ENCODE measurements at regions not wholly inside any gene's neighbourhood (a gene's known extent, or its start where the extent isn't known, plus 50 kb on each side); places are given as distances from the start of the nearest gene placed in this dataset.

GRCh38 chr5:167259806-167260205 is 1031.6 kb upstream of the WWC1 start:
- H3K4me3 ChIP-seq, result no peak overlapping the region
- no peaks in the 10 kb centered on the region for H3K4me1 ChIP-seq
- H3K27me3 ChIP-seq (replicated peaks in 1 of 7), result no peaks in the 10 kb centered on the region
- DNase-seq, result no peak
- intact Hi-C loops (cut with DNase I; ENCODE audit: low total_unique reads), result no loop called here
- WGBS, 5 donors, result 66 to 77% (median 70%) methylated on average over 2 of the region's 2 CpGs
- H3K27ac ChIP-seq, result no peak overlapping the region
- TF ChIP-seq POLR2AphosphoS5 (IDR thresholded peaks at IDR 0.05) (no peak), POLR2A (IDR thresholded peaks at IDR 0.05) (no peak), CTCF (IDR thresholded peaks at IDR 0.05 in 8 of 11, conservative IDR thresholded peaks at IDR 0.05 in 3 of 11) (no peak)
- peaks cover 0 to 3% (median 0%) of the 10 kb centered on the region in 8 donors for H3K9me3 ChIP-seq
- no peaks in the 10 kb centered on the region for H3K36me3 ChIP-seq

GRCh38 chr5:167261309-167262100 is 1029.9 kb upstream of the WWC1 start:
- Histone ChIP-seq H3K4me3 (no peak overlapping the region), H3K27me3 (replicated peaks in 1 of 7) (no peaks in the 10 kb centered on the region), H3K36me3 (no peaks in the 10 kb centered on the region), H3K27ac (no peak overlapping the region), H3K9me3 (peaks cover 0 to 3% (median 0%) of the 10 kb centered on the region in 8 donors), H3K4me1 (no peaks in the 10 kb centered on the region)
- 71 to 78% (median 74%) methylated on average over 3 of the region's 3 CpGs for WGBS, 5 donors
- TF ChIP-seq POLR2AphosphoS5 (IDR thresholded peaks at IDR 0.05) (no peak), CTCF (IDR thresholded peaks at IDR 0.05 in 8 of 11, conservative IDR thresholded peaks at IDR 0.05 in 3 of 11) (no peak), POLR2A (IDR thresholded peaks at IDR 0.05) (no peak)
- DNase-seq, result no peak
- intact Hi-C loops (cut with DNase I; ENCODE audit: low total_unique reads), result no loop called here

- Histone ChIP-seq H3K27ac (no peak overlapping the region), H3K4me1 (no peaks in the 10 kb centered on the region), H3K4me3 (no peak overlapping the region), H3K36me3 (no peaks in the 10 kb centered on the region), H3K27me3 (replicated peaks in 1 of 7) (no peaks in the 10 kb centered on the region), H3K9me3 (peaks cover 0 to 6% (median 0%) of the 10 kb centered on the region in 8 donors)
- 62 to 89% (median 78%) methylated on average over 4 of the region's 4 CpGs for WGBS, 5 donors
- intact Hi-C loops (cut with DNase I; ENCODE audit: low total_unique reads), result no loop called here
- no peak for DNase-seq
- TF ChIP-seq POLR2AphosphoS5 (IDR thresholded peaks at IDR 0.05), result no peak
- TF ChIP-seq POLR2A (IDR thresholded peaks at IDR 0.05), result no peak
- no peak for TF ChIP-seq CTCF (IDR thresholded peaks at IDR 0.05 in 8 of 11, conservative IDR thresholded peaks at IDR 0.05 in 3 of 11)
Measured at GRCh38 chr5:167263185-167263584, 1028.3 kb upstream of the WWC1 start.

- H3K36me3 ChIP-seq, result no peaks in the 10 kb centered on the region
- peaks cover 0 to 6% (median 0%) of the 10 kb centered on the region in 8 donors for H3K9me3 ChIP-seq
- H3K4me1 ChIP-seq, result no peaks in the 10 kb centered on the region
- TF ChIP-seq POLR2AphosphoS5 (IDR thresholded peaks at IDR 0.05), result no peak
- no peak for TF ChIP-seq POLR2A (IDR thresholded peaks at IDR 0.05)
- no peak for TF ChIP-seq CTCF (IDR thresholded peaks at IDR 0.05 in 8 of 11, conservative IDR thresholded peaks at IDR 0.05 in 3 of 11)
- H3K27me3 ChIP-seq (replicated peaks in 1 of 7), result no peaks in the 10 kb centered on the region
- WGBS, 5 donors, result 88 to 95% (median 91%) methylated on average over 7 of the region's 7 CpGs
- H3K4me3 ChIP-seq, result no peak overlapping the region
- DNase-seq, result no peak
- H3K27ac ChIP-seq, result no peak overlapping the region
- intact Hi-C loops (cut with DNase I; ENCODE audit: low total_unique reads), result no loop called here
Measured at GRCh38 chr5:167264348-167264747, 1027.1 kb upstream of the WWC1 start.
